CD4-positive, alpha-beta T cell treated with Interleukin-6 for 4 hours (primary cell): ENCODE measurements at regions not wholly inside any gene's neighbourhood (a gene's known extent, or its start where the extent isn't known, plus 50 kb on each side); places are given as distances from the start of the nearest gene placed in this dataset.
A peak's percentile ranks its signal among the peaks of the same experiment; 100 is the strongest.

Experiments used
- DNase-seq: peaks from one replicate; pipeline ENCODE4 v3.0.0-alpha.2; 2020; ENCODE audit warnings: mixed read lengths

GRCh38 chrX:42515939-42516338, 262.0 kb downstream of the PPP1R2C start:
- no peak for DNase-seq

DNA sequence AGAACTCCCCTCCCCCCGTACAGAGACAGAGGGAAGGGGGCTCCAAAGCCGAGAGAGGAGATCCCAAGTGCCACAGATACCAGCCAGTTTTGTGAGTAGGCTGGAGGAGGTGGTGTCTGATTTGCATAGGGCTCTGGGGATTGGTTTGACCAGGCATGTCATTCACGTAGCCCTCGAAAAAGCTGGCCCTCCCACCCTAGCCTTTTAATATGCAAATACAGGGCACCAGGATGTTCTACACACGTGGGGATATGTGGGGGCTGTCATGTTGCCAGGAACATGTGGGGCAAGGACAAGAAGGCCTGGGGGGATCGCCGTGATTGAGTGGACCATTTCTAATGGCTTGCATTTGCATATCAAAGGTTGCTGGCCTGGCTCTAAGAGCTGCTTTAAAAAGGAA, 272.9 kb downstream of the PPP1R2C start:
- DNase-seq, result no peak

DNA sequence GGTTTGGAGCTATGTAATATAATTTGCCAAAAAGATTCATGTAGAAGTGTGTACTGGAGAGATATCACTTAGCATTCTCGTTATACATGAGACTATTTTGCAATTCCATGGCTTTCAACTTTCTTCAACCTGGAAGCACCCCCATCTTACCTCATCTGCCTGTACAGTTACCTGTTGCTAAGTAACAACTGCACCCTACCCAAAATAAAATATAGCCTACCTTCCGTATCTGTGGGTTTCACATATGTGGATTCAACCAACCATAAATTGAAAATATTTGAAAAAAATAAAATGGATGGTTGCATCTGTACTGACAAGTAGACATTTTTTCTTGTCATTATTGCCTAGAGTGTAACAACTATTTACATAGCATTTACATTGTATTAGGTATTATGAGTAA, 278.3 kb downstream of the PPP1R2C start:
- DNase-seq, result no peak

DNA sequence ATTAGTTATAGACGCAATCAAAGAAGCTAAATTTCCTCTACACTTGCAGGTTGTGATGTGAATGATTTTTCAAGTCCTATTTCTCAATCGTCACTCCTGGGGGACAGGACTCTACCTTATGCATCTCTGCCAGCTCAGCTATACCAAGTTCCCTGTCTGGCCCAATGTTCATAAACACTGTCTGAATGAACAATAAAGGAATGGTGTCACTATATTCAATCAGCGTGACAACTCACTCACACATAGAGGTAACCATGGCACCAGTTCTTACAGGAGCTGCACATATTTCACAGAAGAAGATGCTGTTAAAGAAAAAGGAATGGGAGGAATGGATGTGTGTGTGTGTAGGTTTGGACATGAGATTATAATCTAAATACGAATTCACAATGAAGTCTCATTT, 280.6 kb downstream of the PPP1R2C start:
- DNase-seq, result no peak

DNA sequence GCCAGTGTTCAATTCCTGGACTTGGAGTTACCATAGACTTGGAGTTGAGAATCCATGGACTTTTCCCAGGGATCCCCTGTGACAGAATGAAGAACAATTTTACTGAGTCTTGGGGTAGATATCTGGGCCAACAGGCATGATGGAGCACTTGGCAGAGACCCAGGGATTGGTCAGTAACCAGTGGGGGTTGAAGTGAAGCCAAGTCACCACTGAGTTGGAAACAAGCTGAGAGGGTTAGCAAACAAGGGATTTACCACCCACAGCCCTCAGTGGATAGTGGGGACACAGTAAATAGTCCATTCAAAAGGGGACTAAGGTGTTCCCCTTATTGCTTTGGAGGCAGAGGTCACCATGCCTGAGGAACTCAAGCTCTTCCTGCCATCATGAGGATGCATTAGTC, 281.7 kb downstream of the PPP1R2C start:
- no peak for DNase-seq

DNA sequence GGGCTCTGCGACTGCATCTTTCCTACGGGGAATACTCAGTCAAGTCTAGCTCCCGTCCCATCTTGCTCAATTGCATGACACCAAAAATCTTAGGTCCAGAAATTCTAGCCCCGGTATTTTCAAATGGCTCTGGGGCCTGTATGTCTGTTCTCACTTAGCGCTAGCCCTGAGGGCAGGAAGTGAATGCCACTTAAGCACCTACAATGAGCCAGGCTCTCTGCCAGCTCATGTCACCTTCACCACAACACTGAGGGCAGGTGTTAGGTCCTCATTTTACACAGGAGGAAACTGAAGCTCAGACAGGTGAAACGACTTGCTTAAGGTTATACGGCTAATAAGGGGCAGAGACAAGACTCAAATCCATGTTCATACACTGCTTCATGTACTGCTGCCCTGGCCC, 282.8 kb downstream of the PPP1R2C start:
- DNase-seq, result peak; percentile 28

GRCh38 chrX:42491137-42491907, 286.6 kb downstream of the PPP1R2C start:
- DNase-seq, result no peak

DNA sequence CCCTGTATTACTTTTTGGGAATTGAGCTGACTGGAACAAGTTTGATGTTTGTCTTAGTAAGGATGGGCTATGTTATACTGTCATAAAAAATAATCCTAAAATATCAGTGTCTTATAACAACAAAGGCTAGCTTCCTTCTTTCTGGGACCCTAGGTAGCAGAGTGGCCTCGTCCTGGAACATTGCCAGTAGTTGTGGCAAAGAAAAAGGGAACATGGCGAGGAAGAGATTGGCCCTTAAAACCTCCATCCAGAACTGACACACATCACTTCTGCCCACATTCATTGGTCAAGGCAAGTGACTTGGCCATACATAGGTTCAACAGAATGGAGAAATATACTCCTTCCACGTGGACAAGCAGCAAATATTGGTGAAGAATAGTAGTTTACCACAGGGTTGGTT, 287.9 kb downstream of the PPP1R2C start:
- DNase-seq, result no peak

- DNase-seq, result no peak
These were observed 292.4 kb downstream of the PPP1R2C start for GRCh38 chrX:42485601-42486000.

GRCh38 chrX:42484233-42484632, 293.7 kb downstream of the PPP1R2C start:
- DNase-seq, result no peak

DNA sequence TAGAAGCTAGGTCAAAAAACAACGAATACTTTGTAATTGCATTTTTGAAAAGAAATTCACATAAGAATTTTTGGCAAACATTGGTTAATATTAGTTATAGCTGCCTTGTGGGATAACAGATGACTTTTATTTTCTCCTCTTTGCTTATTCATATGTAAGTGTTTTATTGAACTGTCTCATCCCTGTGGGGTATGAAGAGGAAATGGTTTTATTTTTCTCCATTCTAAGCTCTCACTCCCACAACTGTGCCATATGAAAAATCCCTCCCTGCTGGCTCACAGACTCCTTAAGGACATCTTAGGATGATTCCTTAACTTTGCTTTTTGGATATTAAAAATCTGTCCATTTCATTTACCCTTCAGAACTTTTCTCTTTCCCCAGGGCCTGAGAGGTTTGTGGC, 300.6 kb downstream of the PPP1R2C start:
- DNase-seq, result no peak

DNA sequence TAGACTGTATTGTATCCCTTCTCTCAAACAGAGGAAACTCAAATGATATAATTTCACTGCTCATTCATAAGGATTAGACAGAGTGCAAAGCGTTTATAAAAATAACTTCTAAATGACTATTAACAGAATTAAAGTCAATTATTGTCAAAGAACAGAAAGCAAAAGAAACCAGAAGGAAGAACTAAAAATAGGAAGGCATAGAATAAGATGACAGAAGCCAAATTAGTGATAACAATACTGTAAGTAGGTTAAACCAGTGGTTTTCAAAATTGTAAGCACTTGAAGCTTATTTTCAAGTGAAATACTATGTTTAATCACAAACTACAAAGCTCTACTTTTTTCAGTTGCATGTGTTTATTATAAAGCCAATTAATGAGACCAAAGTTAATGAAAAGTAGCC, 305.2 kb downstream of the PPP1R2C start:
- DNase-seq, result no peak

- DNase-seq, result no peak
These were observed 311.5 kb downstream of the PPP1R2C start for GRCh38 chrX:42466332-42467046.

GRCh38 chrX:42465821-42466220, 312.1 kb downstream of the PPP1R2C start:
- DNase-seq, result no peak

GRCh38 chrX:42463706-42464490, 314.1 kb downstream of the PPP1R2C start:
- DNase-seq, result no peak

DNA sequence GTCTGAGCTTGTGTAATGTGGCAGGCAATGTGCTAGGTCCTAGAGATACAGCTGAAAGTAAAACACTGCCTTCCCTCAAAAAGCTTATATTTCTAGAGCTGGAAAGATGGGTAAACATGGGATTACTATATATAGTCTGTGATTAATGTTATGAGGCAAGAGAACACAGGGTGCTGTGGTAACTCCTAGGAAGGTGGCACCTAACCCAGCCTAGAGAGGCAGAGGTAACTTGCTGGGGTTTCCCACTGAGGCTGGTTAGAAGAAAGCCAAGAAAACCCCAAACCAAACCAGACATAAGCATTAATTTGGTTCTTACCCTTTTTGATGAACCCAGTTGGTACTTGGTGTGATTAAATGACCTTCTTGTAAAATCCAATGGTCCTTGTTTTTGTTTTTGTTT, 315.0 kb downstream of the PPP1R2C start:
- DNase-seq, result no peak

- DNase-seq, result no peak
These were observed 317.3 kb downstream of the PPP1R2C start for GRCh38 chrX:42460706-42461105.

DNA sequence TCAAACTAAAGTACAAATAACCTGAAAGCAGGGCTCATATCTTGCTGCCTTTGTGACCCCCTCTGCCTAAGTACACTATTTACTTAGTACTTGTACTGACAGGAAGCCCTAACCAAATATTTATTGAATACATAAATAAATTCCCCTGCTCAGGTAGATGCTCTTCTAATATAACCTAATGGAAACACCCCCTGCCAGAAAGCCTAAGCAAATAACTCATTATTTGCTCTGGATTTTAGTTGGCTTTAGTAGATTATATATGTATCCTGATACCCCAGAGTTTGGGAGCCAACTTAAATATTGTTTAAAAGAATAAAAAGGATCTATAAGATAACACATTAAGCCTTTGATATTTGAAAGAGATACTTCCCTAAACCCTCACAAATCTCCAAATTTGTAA, 318.2 kb downstream of the PPP1R2C start:
- DNase-seq, result no peak

GRCh38 chrX:42456176-42456700, 321.7 kb downstream of the PPP1R2C start:
- no peak for DNase-seq

DNA sequence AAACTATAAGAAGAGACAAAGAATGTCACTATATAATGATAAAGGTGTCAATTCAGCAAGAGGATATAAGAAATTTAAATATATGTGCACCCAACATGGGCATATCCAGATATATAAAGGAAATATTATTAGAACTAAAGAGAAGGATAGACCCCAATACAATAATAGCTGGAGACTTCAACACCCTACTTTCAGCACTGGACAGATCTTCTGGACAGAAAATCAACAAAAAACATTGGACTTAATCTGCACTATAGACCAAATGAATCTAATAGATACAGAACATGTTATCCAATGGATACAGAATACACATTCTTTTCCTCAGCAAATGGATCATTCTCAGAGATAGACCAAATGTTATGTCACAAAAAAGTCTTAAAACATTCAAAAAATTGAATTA, 327.7 kb downstream of the PPP1R2C start:
- no peak for DNase-seq

- no peak for DNase-seq
These were observed 334.7 kb downstream of the PPP1R2C start for GRCh38 chrX:42443267-42443666.

DNA sequence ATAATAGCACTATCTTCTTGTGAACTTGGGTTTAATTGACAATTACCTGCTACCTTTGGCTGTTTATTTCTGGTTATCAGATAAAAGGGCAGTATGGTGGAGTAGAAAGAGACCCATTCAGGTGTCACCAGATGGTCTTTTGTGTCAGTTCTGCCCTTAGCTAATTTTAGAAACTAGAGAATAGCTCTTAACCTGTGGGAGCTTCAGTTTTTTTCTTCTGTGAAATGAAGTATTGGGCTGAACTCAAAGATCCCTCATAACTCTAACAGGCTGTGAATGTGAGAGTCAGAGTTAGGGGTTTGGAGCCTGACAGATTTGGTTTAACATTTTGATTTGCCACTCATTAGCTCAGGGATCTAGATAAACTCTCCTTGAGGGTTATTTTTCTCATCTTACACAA, 335.2 kb downstream of the PPP1R2C start:
- no peak for DNase-seq

GRCh38 chrX:42437211-42437610, 340.8 kb downstream of the PPP1R2C start:
- no peak for DNase-seq
